H9 (cell line): ENCODE measurements at regions not wholly inside any gene's neighbourhood (a gene's known extent, or its start where the extent isn't known, plus 50 kb on each side); places are given as distances from the start of the nearest gene placed in this dataset.
A peak's percentile ranks its signal among the peaks of the same experiment; 100 is the strongest.

Source experiments
- DNase-seq: peaks from one replicate; pipeline ENCODE4 v3.0.0-alpha.2; 2017
- H2AFZ ChIP-seq: one replicate; pipeline ENCODE4 v1.6.1; 2013; ENCODE audit warnings: mild to moderate bottlenecking, low read length, control low read depth, moderate library complexity
- H2AK5ac ChIP-seq: 2 replicates; pipeline ENCODE4 v1.6.1; 2013; ENCODE audit warnings: low read length, control low read depth, mixed read lengths; ENCODE audit not compliant: insufficient read length
- H2BK120ac ChIP-seq: one replicate; pipeline ENCODE4 v1.6.1; 2013; ENCODE audit warnings: low read depth, mild to moderate bottlenecking, low read length, control low read depth, inconsistent platforms; ENCODE audit not compliant: poor library complexity, severe bottlenecking
- H2BK12ac ChIP-seq: 2 replicates; pipeline ENCODE4 v1.6.1; 2013; ENCODE audit warnings: low read length, control low read depth, mixed read lengths, low read depth; ENCODE audit not compliant: insufficient read length
- H2BK15ac ChIP-seq: 2 replicates; pipeline ENCODE4 v1.6.1; 2013; ENCODE audit warnings: low read depth, low read length, control low read depth
- H2BK20ac ChIP-seq: one replicate; pipeline ENCODE4 v1.6.1; 2013; ENCODE audit warnings: low read depth, mild to moderate bottlenecking, low read length, control low read depth, inconsistent platforms; ENCODE audit not compliant: poor library complexity, severe bottlenecking
- H2BK5ac ChIP-seq: 2 replicates; pipeline ENCODE4 v1.6.1; 2013; ENCODE audit warnings: low read length, control low read depth, mixed read lengths; ENCODE audit not compliant: insufficient read length
- H3K14ac ChIP-seq: 2 replicates; pipeline ENCODE4 v1.6.1; 2013; ENCODE audit warnings: low read length, control low read depth; ENCODE audit not compliant: insufficient read depth
- H3K18ac ChIP-seq: 2 replicates; pipeline ENCODE4 v1.6.1; 2013; ENCODE audit warnings: low read depth, mild to moderate bottlenecking, mixed read lengths, low read length, control low read depth; ENCODE audit not compliant: insufficient read length
- H3K23ac ChIP-seq: 2 replicates; pipeline ENCODE4 v1.6.1; 2013; ENCODE audit warnings: low read length, control low read depth, mixed read lengths, low read depth; ENCODE audit not compliant: insufficient read length
- H3K23me2 ChIP-seq: 2 replicates; pipeline ENCODE4 v1.6.1; 2013; ENCODE audit warnings: low read depth, mild to moderate bottlenecking, mixed read lengths, low read length, control low read depth; ENCODE audit not compliant: insufficient read length, poor library complexity, severe bottlenecking
- H3K27ac ChIP-seq: 2 replicates; pipeline ENCODE4 v1.5.1; 2013; ENCODE audit warnings: low read length, control low read depth, mixed read lengths, low read depth; ENCODE audit not compliant: insufficient read length
- H3K27me3 ChIP-seq: 2 replicates; pipeline ENCODE4 v1.6.1; 2013; ENCODE audit warnings: low read length, control low read depth, inconsistent platforms; ENCODE audit not compliant: insufficient read depth
- H3K4ac ChIP-seq: 2 replicates; pipeline ENCODE4 v1.6.1; 2013; ENCODE audit warnings: low read depth, mild to moderate bottlenecking, control low read depth, inconsistent platforms, low read length, moderate library complexity
- H3K4me1 ChIP-seq: 2 replicates; pipeline ENCODE4 v1.6.1; 2013; ENCODE audit warnings: low read length, control low read depth, inconsistent platforms; ENCODE audit not compliant: insufficient read depth
- H3K4me2 ChIP-seq: 2 replicates; pipeline ENCODE4 v1.6.1; 2013; ENCODE audit warnings: low read length, control low read depth, mixed read lengths; ENCODE audit not compliant: insufficient read length, insufficient read depth
- H3K56ac ChIP-seq: 2 replicates; pipeline ENCODE4 v1.6.1; 2013; ENCODE audit warnings: low read depth, mild to moderate bottlenecking, mixed read lengths, low read length, control low read depth; ENCODE audit not compliant: insufficient read length
- H3K79me1 ChIP-seq: 2 replicates; pipeline ENCODE4 v1.6.1; 2013; ENCODE audit warnings: low read depth, mild to moderate bottlenecking, moderate library complexity, low read length, control low read depth, inconsistent platforms; ENCODE audit not compliant: insufficient read depth, poor library complexity, severe bottlenecking
- H3K79me2 ChIP-seq: 2 replicates; pipeline ENCODE4 v1.6.1; 2013; ENCODE audit warnings: low read length, control low read depth, inconsistent platforms; ENCODE audit not compliant: insufficient read depth
- H3K9ac ChIP-seq: 2 replicates; pipeline ENCODE4 v1.6.1; 2013; ENCODE audit warnings: low read length, control low read depth, mixed read lengths; ENCODE audit not compliant: insufficient read length; ENCODE audit errors: extremely low read depth
- H3K9me3 ChIP-seq: one replicate; pipeline ENCODE4 v1.6.1; 2013; ENCODE audit warnings: low read depth, low read length, inconsistent platforms; ENCODE audit not compliant: control insufficient read depth
- H3T11ph ChIP-seq: one replicate; pipeline ENCODE4 v1.6.1; 2013; ENCODE audit warnings: mild to moderate bottlenecking, low read length, control low read depth, inconsistent platforms
- H4K20me1 ChIP-seq: one replicate; pipeline ENCODE4 v1.6.1; 2013; ENCODE audit not compliant: control insufficient read depth, insufficient read length, insufficient read depth
- H4K5ac ChIP-seq: 2 replicates; pipeline ENCODE4 v1.6.1; 2013; ENCODE audit warnings: low read depth, mild to moderate bottlenecking, mixed read lengths, low read length, control low read depth; ENCODE audit not compliant: insufficient read length
- H4K8ac ChIP-seq: replicated peaks from 2 replicates; pipeline ENCODE4 v1.6.1; 2013; ENCODE audit warnings: low read length, control low read depth, mixed read lengths, low read depth; ENCODE audit not compliant: insufficient read length
- H4K91ac ChIP-seq: 2 replicates; pipeline ENCODE4 v1.6.1; 2013; ENCODE audit warnings: low read depth, mild to moderate bottlenecking, moderate library complexity, mixed read lengths, low read length, control low read depth; ENCODE audit not compliant: insufficient read length
- H3K27ac Mint-ChIP-seq, 3 experiments: 2 replicates in 2 of 3; 3 replicates in 1 of 3; pipeline ENCODE4 v1.8.0; 2020 to 2021; ENCODE audit warnings: mixed read lengths in 3 of 3, mild to moderate bottlenecking in 1 of 3, moderate library complexity in 1 of 3
- H3K27me3 Mint-ChIP-seq: 2 replicates; pipeline ENCODE4 v1.8.0; 2021; ENCODE audit warnings: low read depth, mild to moderate bottlenecking, moderate library complexity, mixed read lengths
- H3K36me3 Mint-ChIP-seq, 3 experiments: 2 replicates in 2 of 3; 3 replicates in 1 of 3; pipeline ENCODE4 v1.8.0; 2020 to 2021; ENCODE audit warnings: low read depth in 3 of 3, mixed read lengths in 3 of 3; ENCODE audit not compliant: insufficient read depth in 1 of 3
- H3K4me1 Mint-ChIP-seq, 2 experiments: 2 replicates each; pipeline ENCODE4 v1.8.0; 2020; ENCODE audit warnings: mixed read lengths in 2 of 2
- H3K4me3 Mint-ChIP-seq, 2 experiments: 2 replicates in 1 of 2; 3 replicates in 1 of 2; pipeline ENCODE4 v1.8.0; 2020 to 2021; ENCODE audit warnings: mild to moderate bottlenecking in 2 of 2, mixed read lengths in 2 of 2, moderate library complexity in 1 of 2
- H3K9me3 Mint-ChIP-seq, 2 experiments: 2 replicates in 1 of 2; 3 replicates in 1 of 2; pipeline ENCODE4 v1.8.0; 2020; ENCODE audit warnings: mild to moderate bottlenecking in 2 of 2, mixed read lengths in 2 of 2, moderate library complexity in 1 of 2
- CTCF ChIP-seq: fragments of 200-600 bp; sonication (generic); conservative IDR thresholded peaks from 3 replicates; pipeline ENCODE4 v1.8.0; 2021; ENCODE audit warnings: antibody characterized with exemption, mild to moderate bottlenecking
- WGBS: extraction: QIAGEN DNeasy Blood & Tissue Kit; methylation state at CpG from one replicate; pipeline ENCODE4 v1.1.7; 2013; ENCODE audit warnings: missing lambda C conversion rate, low lambda C conversion rate, mixed read lengths; ENCODE audit not compliant: insufficient read length; ENCODE audit errors: extremely low coverage; 5-methylcytosine and 5-hydroxymethylcytosine counted together

GRCh38 chr4:24260923-24261564, 323.3 kb downstream of the DHX15 start:
- no peak for DNase-seq
- Histone ChIP-seq H2AFZ (no peak overlapping the region), H3T11ph (no peak overlapping the region), H3K23ac (no peak overlapping the region), H3K27me3 (no peaks in the 10 kb centered on the region), H3K9ac (no peak overlapping the region), H2BK5ac (no peak overlapping the region), H4K5ac (no peak overlapping the region), H2BK12ac (no peak overlapping the region), H3K9me3 (no peaks in the 10 kb centered on the region), H3K23me2 (no peaks in the 10 kb centered on the region), H3K79me2 (no peaks in the 10 kb centered on the region), H4K20me1 (no peaks in the 10 kb centered on the region), H2AK5ac (no peak overlapping the region), H4K8ac (no peak overlapping the region), H3K4ac (no peak overlapping the region), H3K56ac (no peak overlapping the region), H3K4me2 (no peak overlapping the region), H3K4me1 (peaks cover 13% of the 10 kb centered on the region; the same call in 1 of the 2 replicates), H2BK120ac (no peak overlapping the region), H3K14ac (no peak overlapping the region), H2BK20ac (no peak overlapping the region), H3K18ac (no peak overlapping the region), H3K79me1 (no peaks in the 10 kb centered on the region), H3K27ac (no peak overlapping the region), H2BK15ac (no peak overlapping the region), H4K91ac (no peak overlapping the region)
- H3K4me1 Mint-ChIP-seq: peaks cover 43 to 45% of the 10 kb centered on the region in 2 experiments
- H3K9me3 Mint-ChIP-seq: peaks cover 0 to 2% of the 10 kb centered on the region in 2 experiments; a peak in 1 of 5 replicates
- H3K27me3 Mint-ChIP-seq: no peaks in the 10 kb centered on the region
- no peak overlapping the region for H3K4me3 Mint-ChIP-seq
- no peak for TF ChIP-seq CTCF
- H3K36me3 Mint-ChIP-seq: no peaks in the 10 kb centered on the region
- no CpG with 5 or more reads among the region's 5 CpGs for WGBS
- 0 out of 7 replicates have a peak overlapping the region, but pooled peaks of 1 of the 3 experiments have one; percentile 4 for H3K27ac Mint-ChIP-seq
